Fibroblast of lung (primary cell): ENCODE measurements at regions not wholly inside any gene's neighbourhood (a gene's known extent, or its start where the extent isn't known, plus 50 kb on each side); places are given as distances from the start of the nearest gene placed in this dataset.

Experiments used
- CTCF ChIP-seq, 2 donors: IDR thresholded peaks in 1 of 2; conservative IDR thresholded peaks in 1 of 2; 1 replicate in 1 of 2; 2 replicates in 1 of 2; pipeline ENCODE4 v1.5.1; 2011 to 2012; ENCODE audit warnings: low read length in 2 of 2, control low read depth in 1 of 2, inconsistent platforms in 1 of 2, low read depth in 1 of 2, mild to moderate bottlenecking in 1 of 2
- EZH2 ChIP-seq: IDR thresholded peaks from 2 replicates; pipeline ENCODE4 v1.5.1; 2012; ENCODE audit warnings: low read length, control low read depth, mild to moderate bottlenecking; ENCODE audit errors: missing control alignments

GRCh38 chr1:117271959-117272358, 61.2 kb upstream of the VTCN1 start:
- TF ChIP-seq CTCF (conservative IDR thresholded peaks at IDR 0.05 in 1 of 2, IDR thresholded peaks at IDR 0.05 in 1 of 2; ENCODE audit: low read depth in 1 of 2, low read length in 2 of 2) (no peak), EZH2 (no peak)
